ENCODE measurements at regions not wholly inside any gene's neighbourhood (a gene's known extent, or its start where the extent isn't known, plus 50 kb on each side); places are given as distances from the start of the nearest gene placed in this dataset.
"Not testable (repeated sequence)": the region's sequence is repeated elsewhere in the genome, so short reads cannot be mapped to it uniquely, and the experiment has no call there.

- DNase-seq (ENCODE audit: low spot score) = no peak
- FAIRE-seq = no peak
Measured at GRCh38 chr22:22697377-22698117, 53.1 kb downstream of the GGTLC2 start.

GRCh38 chr22:22698263-22698750, 53.9 kb downstream of the GGTLC2 start:
- no peak for DNase-seq (ENCODE audit: low spot score)
- peak; percentile 37 for FAIRE-seq

GRCh38 chr22:22700631-22701030, 56.2 kb downstream of the GGTLC2 start:
- DNase-seq (ENCODE audit: low spot score) (no peak), FAIRE-seq (no peak)

GRCh38 chr22:22701557-22701956, 57.1 kb downstream of the GGTLC2 start:
- FAIRE-seq = not testable (repeated sequence)

GRCh38 chr22:22702237-22703202, 58.1 kb downstream of the GGTLC2 start:
- FAIRE-seq = peak; percentile 94
- no peak for DNase-seq (ENCODE audit: low spot score)

More at GRCh38 chr22:22701557-22701956, 57.1 kb downstream of the GGTLC2 start:
- not testable (repeated sequence) for DNase-seq (ENCODE audit: low spot score)

- DNase-seq (ENCODE audit: low spot score) = no peak
- FAIRE-seq = no peak
Measured at GRCh38 chr22:22703203-22703570, 58.8 kb downstream of the GGTLC2 start.

- no peak for DNase-seq (ENCODE audit: low spot score)
- no peak for FAIRE-seq
Measured at GRCh38 chr22:22703715-22704114, 59.3 kb downstream of the GGTLC2 start.

GRCh38 chr22:22704156-22704946, 59.9 kb downstream of the GGTLC2 start:
- DNase-seq (ENCODE audit: low spot score) = no peak
- peak; percentile 75 for FAIRE-seq

- DNase-seq (ENCODE audit: low spot score) (no peak), FAIRE-seq (no peak)
Measured at GRCh38 chr22:22705328-22706100, 61.1 kb downstream of the GGTLC2 start.

GRCh38 chr22:22706253-22706915, 62.0 kb downstream of the GGTLC2 start:
- DNase-seq (ENCODE audit: low spot score) (no peak), FAIRE-seq (no peak)

GRCh38 chr22:22709719-22710445, 65.5 kb downstream of the GGTLC2 start:
- peak; percentile 39 for DNase-seq (ENCODE audit: low spot score)
- no peak for FAIRE-seq

- peak; percentile 88 for FAIRE-seq
Measured at GRCh38 chr22:22710719-22711531, 66.5 kb downstream of the GGTLC2 start.

GRCh38 chr22:22711532-22711913, 67.1 kb downstream of the GGTLC2 start:
- FAIRE-seq (no peak), DNase-seq (ENCODE audit: low spot score) (no peak)

More at GRCh38 chr22:22710719-22711531, 66.5 kb downstream of the GGTLC2 start:
- peak; percentile 83 for DNase-seq (ENCODE audit: low spot score)

- DNase-seq (ENCODE audit: low spot score) = no peak
- FAIRE-seq = no peak
Measured at GRCh38 chr22:22712092-22712658, 67.8 kb downstream of the GGTLC2 start.

- FAIRE-seq = peak; percentile 59
- no peak for DNase-seq (ENCODE audit: low spot score)
Measured at GRCh38 chr22:22712666-22713365, 68.4 kb downstream of the GGTLC2 start.

- DNase-seq (ENCODE audit: low spot score) = no peak
- FAIRE-seq = no peak
Measured at GRCh38 chr22:22713416-22713815, 69.0 kb downstream of the GGTLC2 start.

- no peak for FAIRE-seq
- DNase-seq (ENCODE audit: low spot score) = no peak
Measured at GRCh38 chr22:22714600-22715335, 70.4 kb downstream of the GGTLC2 start.
